Stimulated activated CD4-positive, alpha-beta T cell treated with anti-CD3 and anti-CD28 coated beads, Interleukin-12 subunit alpha, Interleukin-12 subunit beta, amount 100 ng/mL, for 48 hours (primary cell): ENCODE measurements at regions not wholly inside any gene's neighbourhood (a gene's known extent, or its start where the extent isn't known, plus 50 kb on each side); places are given as distances from the start of the nearest gene placed in this dataset.

Experiments
- DNase-seq, 3 donors: peaks; one replicate each; pipeline ENCODE4 v3.0.0-alpha.2; 2020; ENCODE audit warnings: low read depth in 2 of 3, low spot score in 1 of 3

DNA sequence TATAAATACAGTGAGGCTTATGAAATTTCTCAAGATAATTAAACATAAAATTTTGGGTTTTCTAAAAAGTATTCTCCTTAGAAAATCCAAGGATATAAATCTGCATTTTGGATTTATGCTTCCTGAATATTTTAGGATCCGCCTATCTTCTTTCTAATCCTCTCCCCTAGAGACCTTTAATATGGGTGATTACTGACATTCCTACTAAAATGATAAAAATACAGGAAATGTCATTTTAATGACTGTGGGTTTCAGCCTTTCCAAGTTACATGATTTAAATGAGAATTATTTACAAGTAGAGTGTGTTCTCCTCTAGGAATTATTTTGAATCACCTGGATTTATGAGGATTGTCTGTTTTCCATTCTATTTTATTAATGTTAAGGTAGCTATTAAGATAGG lies 150.4 kb downstream of the C7orf25 start:
- DNase-seq = no peak

DNA sequence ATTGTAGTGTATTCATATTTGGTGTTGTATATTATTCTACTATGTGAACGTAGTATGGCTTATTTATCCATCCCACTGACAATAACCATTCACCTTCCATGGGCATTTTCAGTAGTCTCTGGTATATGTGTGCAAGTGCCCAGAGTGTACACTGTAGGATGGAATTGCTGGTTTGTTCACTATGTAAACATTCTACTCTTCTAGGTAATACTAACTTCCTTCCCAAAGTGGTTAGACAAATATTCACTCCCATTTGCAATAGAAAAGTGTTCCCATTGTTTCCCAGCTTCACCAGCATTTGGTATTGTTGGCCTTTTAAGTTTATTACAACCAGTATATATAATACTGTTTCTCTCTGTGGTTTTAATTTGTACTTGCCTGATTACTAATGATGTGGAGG lies 153.7 kb downstream of the C7orf25 start:
- DNase-seq = no peak

DNA sequence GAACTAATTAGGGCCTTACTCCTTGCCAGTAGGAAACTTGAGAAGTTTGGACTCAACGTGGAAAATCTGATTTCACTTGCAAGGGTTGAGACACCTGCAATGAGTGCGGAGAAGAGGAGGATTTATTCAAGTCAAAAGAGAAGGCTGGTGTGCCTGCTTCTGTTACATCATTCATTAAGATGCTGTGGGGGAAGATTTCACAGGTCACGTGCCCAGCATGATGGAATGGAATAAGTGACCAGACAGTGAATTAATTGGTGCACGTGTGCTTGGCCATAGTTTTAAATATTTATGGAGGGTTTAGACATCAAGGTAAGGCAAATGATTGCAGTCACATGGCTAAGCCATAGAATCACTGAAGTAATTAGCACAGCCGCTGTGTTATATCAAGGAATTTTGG lies 155.0 kb downstream of the C7orf25 start:
- no peak for DNase-seq

GRCh38 chr7:42753811-42754363 lies 158.0 kb downstream of the C7orf25 start:
- DNase-seq = no peak

DNA sequence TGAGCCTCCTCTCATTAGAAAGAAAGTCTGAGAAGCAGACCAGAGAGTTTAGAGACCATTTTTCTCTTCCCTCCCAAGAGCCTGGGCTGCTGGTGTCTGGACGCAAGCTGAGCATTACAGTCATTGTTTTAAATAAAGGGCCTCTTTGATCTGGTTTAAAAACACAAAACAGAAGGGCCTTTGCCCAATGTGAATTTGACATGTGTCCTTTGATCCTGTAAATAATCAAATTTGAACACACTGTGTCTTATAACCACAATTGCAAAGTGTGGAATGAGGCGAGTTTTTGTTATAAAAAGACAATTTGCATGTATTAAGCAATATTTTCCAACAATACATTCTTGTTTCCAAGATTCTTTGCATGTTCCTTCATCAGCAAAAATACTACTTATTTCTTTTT lies 158.5 kb downstream of the C7orf25 start:
- no peak for DNase-seq

DNA sequence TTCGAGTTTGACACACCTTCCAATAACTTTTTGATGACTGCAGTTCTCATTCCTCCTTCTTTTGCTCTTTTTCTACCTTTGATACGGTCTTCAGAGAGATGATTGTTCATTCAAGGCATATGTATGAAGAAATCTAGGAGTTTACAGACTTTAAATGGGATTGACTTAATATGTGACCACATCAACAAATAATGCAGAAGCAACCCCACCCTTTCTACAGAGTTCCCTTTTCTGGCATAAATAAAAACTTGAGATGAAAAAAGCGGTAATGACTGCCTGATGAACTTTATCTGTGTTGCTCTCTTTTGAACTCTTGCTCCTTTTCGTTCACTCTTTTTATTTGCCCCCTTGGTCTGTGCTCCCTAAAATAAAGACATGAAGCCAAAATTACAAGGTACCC lies 161.7 kb downstream of the C7orf25 start:
- no peak for DNase-seq

DNA sequence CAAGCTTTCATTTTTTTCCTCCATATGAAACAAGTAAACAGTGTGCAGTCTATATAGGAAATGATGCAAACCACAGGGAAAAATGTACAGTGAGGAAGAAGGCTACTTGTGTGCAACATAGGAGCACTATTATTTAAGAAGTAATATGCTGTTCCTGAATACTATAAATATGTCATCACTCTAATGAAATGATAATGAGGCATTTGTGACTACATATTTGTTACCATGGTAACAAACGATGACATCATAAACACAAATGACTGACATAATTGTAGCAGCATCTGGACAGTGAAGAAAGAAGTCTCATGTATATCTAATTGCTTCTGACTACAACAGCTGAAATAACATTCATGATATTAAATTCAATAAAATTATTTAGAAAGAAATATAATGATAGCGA lies 164.8 kb downstream of the C7orf25 start:
- no peak for DNase-seq

DNA sequence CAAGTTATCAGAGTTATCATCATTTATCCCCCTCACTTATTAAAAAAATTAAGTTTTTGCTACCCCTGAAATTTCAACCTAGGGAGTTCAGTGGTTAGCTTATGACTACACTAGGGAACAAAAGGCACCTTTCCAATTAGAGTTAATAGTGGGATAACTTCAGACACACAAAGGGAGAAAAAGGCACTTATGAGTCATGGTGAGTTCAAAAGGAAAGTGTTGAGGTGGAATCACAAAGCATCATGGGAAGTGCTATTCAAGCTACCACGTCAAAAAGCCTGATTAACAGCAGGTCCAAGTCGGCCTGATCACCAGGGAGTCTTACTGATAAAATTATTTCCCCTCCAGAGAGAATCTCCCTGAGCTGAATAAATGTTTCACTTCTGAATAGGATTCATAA lies 165.7 kb downstream of the C7orf25 start:
- no peak for DNase-seq

DNA sequence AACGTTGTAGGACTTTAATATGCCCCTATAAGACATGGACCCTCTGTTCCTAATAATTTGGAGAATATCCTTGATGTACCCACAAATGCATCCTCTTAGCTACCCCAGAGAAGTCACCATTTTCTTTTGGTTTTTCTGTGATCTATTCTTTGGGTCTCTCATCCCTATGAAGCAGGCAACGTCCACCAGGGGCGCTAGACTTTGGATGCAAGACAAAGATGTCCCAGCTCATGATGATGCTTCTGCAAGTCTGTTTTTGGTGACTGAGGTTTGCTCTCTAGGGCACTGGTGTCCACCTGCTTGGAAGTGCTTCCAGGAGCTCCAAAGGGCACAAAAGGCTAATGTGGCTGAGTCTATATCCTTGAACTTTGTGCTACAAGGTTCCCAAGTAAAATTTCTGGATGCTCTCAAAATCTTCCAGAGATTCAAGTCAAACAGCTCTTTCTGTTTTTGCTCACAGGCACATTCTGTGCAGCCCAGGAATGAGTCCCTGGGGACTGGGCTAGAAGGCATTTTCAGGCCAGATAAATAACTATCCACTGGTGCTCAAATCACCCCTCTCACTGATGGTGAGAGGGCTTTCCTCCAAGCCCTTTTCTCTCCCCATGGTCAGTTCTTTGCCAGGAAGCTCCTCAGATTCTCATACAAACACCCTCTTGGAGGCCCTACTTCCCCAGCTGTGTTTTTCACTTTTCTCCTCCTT lies 166.4 kb downstream of the C7orf25 start:
- DNase-seq = peak; percentile 13 to 32 (median 17)

DNA sequence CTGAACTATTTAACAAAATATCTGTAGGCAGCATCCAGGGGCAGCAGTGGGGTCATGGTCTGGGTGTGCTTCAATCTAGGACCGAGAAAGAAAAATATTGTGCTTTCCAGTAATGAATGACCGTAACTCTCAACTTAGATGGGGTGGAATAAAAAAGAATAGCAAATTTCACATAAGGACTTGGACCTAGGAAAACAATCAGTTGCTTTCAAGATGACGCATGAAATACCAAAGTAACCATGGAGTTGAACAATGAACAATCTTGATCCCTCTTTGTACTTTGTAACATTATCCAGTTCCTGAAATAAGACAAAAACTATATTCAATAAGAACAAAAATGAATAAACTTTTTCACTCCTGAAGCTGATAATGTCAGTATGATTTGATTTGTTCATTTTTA lies 167.1 kb downstream of the C7orf25 start:
- DNase-seq = no peak

GRCh38 chr7:42743077-42743858 lies 168.6 kb downstream of the C7orf25 start:
- DNase-seq = no peak

DNA sequence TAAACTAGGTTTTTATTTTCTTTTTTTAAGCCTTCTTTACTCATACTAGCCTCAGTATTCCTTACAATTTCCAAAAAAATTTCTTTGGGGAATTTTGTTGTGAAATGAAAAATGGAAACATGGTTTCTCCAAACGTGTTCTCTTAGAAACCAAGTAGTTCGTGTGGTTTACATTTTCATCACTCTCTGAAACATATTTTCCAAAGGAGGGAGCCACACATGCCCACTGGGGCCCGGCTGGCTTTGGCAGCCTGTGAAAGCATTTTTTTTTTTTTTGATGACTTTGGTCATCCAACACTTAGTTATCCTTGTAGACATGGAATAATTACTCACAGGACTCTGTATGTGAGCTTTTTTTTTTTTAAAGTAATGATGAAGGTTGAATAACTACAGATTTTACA lies 169.6 kb downstream of the C7orf25 start:
- no peak for DNase-seq

DNA sequence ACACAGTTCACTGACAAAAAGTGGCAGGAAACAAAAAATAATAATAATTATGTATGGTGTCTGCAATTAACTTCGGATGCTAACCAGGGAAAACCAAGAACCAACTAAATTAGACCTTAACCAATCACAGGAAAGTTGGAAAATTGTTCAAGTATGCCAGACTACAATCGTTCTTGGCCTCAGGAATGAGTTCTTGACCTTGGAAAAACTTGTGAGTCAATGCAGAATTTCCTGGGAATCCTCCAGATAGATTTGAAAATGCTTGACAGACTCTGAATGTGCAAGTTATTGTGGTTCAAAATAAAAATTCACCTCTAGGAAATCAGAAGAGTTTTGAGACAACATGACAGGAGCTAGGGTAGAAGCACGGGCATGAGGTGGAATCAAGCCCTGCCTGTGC lies 171.5 kb downstream of the C7orf25 start:
- DNase-seq = no peak

DNA sequence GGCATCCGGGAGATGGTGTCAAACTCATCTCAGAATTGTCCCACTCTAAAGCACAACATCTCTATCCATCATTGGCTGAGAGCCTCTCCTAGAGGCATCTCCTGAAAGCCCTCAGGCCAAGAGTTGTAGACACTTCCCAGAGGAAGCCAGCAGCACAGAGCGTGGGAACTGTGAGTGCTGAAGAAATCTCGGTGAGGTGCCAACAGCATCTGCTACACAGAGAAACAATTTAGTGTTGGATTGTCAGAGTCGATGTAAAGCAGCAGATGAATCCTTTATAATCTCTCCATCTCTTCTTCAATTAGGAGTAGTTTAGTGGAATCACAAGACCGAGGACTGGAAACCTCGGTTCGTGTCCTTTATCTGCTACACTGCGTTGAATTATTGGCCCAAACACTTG lies 172.2 kb downstream of the C7orf25 start:
- DNase-seq = no peak

- no peak for DNase-seq
These were observed 174.9 kb downstream of the C7orf25 start for GRCh38 chr7:42736931-42737330.

- DNase-seq = no peak
These were observed 176.8 kb downstream of the C7orf25 start for GRCh38 chr7:42735081-42735480.

- DNase-seq = no peak
These were observed 177.3 kb downstream of the C7orf25 start for GRCh38 chr7:42734568-42734967.

DNA sequence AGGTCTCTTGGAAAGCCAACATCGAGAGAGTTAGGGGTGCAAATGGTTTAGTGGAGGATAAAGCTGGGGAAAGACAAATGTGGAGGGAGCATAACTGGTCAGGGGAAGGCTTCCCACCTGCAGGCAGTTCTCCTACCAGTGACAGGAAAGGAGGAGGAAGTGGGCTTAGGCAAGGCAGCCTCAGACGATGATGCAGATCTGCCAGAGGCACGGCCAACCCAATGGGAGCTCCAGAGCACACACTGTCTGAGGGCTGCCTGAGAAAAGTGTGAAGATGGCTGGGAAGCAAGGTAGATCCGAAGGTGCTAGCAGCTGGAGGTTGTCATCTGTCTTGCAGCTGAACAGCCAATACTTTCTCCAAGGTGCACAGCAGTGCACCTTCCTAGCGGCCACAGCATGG lies 178.8 kb downstream of the C7orf25 start:
- DNase-seq = no peak

GRCh38 chr7:42730586-42730985 lies 181.3 kb downstream of the C7orf25 start:
- no peak for DNase-seq

DNA sequence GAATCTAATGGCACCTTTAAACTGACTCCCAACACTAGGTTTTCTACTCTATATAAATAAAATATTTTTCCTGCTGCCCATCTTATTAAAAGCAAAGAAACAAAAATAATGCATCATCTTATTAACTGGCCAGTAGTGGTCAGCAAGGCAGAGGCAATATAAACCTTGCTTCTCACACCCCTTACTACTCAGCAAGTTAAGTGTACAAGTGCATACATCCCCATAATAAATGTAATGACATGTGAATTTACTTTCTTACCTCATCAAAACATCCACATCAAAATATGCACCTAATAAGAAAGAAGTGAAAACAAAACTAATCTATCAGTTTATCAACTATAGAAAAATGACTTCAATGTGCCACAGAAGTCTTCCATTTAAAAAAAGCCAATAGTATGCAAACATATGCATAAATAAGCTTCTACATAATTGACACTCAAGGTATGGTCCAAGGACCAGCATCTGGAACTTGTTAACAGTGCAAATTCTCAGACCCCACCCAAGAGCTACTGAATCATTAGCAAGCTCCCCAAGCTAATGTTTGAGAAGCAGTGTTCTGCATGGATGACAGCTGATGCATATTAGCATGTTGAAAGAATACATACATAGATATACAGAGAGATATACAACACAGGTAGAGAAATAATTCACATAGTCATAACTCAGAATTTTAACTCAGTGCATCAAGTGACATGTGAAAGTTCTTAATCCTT lies 182.7 kb downstream of the C7orf25 start:
- no peak for DNase-seq

GRCh38 chr7:42727451-42727850 lies 184.4 kb downstream of the C7orf25 start:
- no peak for DNase-seq
